GM12892 (cell line): ENCODE measurements at regions not wholly inside any gene's neighbourhood (a gene's known extent, or its start where the extent isn't known, plus 50 kb on each side); places are given as distances from the start of the nearest gene placed in this dataset.

Experiments used
- DNase-seq: peaks from one replicate; pipeline ENCODE4 v3.0.0; 2011; ENCODE audit not compliant: insufficient read length
- FAIRE-seq: peaks from 2 replicates; lab custom pipeline; 2011; peaks lifted over from hg19 to GRCh38; lab: Jason Lieb, UNC
- POLR2A ChIP-seq: IDR thresholded peaks from 2 replicates; pipeline ENCODE4 v1.6.1; 2011; ENCODE audit warnings: low read depth, low read length, control low read depth
- POLR2AphosphoS5 ChIP-seq: IDR thresholded peaks from 2 replicates; pipeline ENCODE4 v1.6.1; 2011; ENCODE audit warnings: low read depth, low read length, control low read depth
- TAF1 ChIP-seq: IDR thresholded peaks from 2 replicates; pipeline ENCODE4 v1.6.1; 2011; ENCODE audit warnings: low read depth, mild to moderate bottlenecking, control low read depth, low read length, borderline replicate concordance

GRCh38 chr22:47249370-47249928 is 487.0 kb downstream of the TBC1D22A start:
- FAIRE-seq (no peak), DNase-seq (no peak)
- TF ChIP-seq POLR2A = no peak
- TF ChIP-seq POLR2AphosphoS5 = no peak
- TF ChIP-seq TAF1 = no peak

- DNase-seq (no peak), FAIRE-seq (no peak)
- no peak for TF ChIP-seq POLR2A
- TF ChIP-seq TAF1 = no peak
- no peak for TF ChIP-seq POLR2AphosphoS5
Measured at GRCh38 chr22:47248925-47249324, 486.5 kb downstream of the TBC1D22A start.

- FAIRE-seq (no peak), DNase-seq (no peak)
- TF ChIP-seq POLR2A (no peak), TAF1 (no peak), POLR2AphosphoS5 (no peak)
Measured at GRCh38 chr22:47247579-47248240, 485.3 kb downstream of the TBC1D22A start.

GRCh38 chr22:47245786-47246185 is 483.3 kb downstream of the TBC1D22A start:
- DNase-seq = no peak
- no peak for TF ChIP-seq POLR2AphosphoS5
- no peak for TF ChIP-seq POLR2A
- no peak for TF ChIP-seq TAF1
- FAIRE-seq = no peak

- TF ChIP-seq POLR2AphosphoS5 = no peak
- TF ChIP-seq TAF1 = no peak
- no peak for TF ChIP-seq POLR2A
- no peak for DNase-seq
- no peak for FAIRE-seq
Measured at GRCh38 chr22:47245286-47245685, 482.8 kb downstream of the TBC1D22A start.

GRCh38 chr22:47240116-47240515 is 477.7 kb downstream of the TBC1D22A start:
- TF ChIP-seq POLR2A = no peak
- no peak for TF ChIP-seq TAF1
- no peak for TF ChIP-seq POLR2AphosphoS5
- no peak for DNase-seq
- no peak for FAIRE-seq

- TF ChIP-seq POLR2A (no peak), TAF1 (no peak), POLR2AphosphoS5 (no peak)
- FAIRE-seq (no peak), DNase-seq (no peak)
Measured at GRCh38 chr22:47239474-47239860, 477.0 kb downstream of the TBC1D22A start.

GRCh38 chr22:47238690-47239473 is 476.4 kb downstream of the TBC1D22A start:
- DNase-seq (no peak), FAIRE-seq (no peak)
- no peak for TF ChIP-seq TAF1
- no peak for TF ChIP-seq POLR2AphosphoS5
- no peak for TF ChIP-seq POLR2A

GRCh38 chr22:47237890-47238480 is 475.5 kb downstream of the TBC1D22A start:
- FAIRE-seq = no peak
- TF ChIP-seq POLR2A (no peak), POLR2AphosphoS5 (no peak), TAF1 (no peak)
- DNase-seq = no peak

GRCh38 chr22:47236718-47237117 is 474.3 kb downstream of the TBC1D22A start:
- TF ChIP-seq POLR2A (no peak), TAF1 (no peak), POLR2AphosphoS5 (no peak)
- DNase-seq (no peak), FAIRE-seq (no peak)

- no peak for FAIRE-seq
- DNase-seq = no peak
- no peak for TF ChIP-seq POLR2AphosphoS5
Measured at GRCh38 chr22:47236161-47236560, 473.7 kb downstream of the TBC1D22A start.
